ENCODE measurements at regions not wholly inside any gene's neighbourhood (a gene's known extent, or its start where the extent isn't known, plus 50 kb on each side); places are given as distances from the start of the nearest gene placed in this dataset.

DNA sequence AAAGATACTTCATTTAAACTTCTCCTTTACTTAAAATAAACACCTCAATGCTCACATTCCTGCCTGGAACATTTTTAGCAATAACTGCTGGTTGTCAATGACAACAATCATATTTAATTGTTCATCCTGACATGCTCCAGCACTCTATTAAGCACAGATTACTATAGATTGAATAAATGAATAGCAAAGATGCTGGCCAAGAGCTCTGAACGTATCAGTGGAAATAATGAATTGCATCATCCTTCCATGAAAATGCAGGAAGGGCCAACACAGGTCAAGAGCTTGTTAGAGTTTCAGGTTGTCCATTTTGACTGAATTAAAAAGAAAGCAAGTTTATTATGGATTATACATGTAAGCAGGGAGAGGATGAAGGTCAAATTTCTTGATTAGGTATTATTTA is 994.0 kb downstream of the TSN start:
- H3K4me3 Mint-ChIP-seq, result no peak overlapping the region
- H3K9me3 Mint-ChIP-seq, result no peaks in the 10 kb centered on the region
- no peaks in the 10 kb centered on the region for H3K27me3 Mint-ChIP-seq
- CTCF ChIA-PET, result no interaction called here
- DNase-seq, result no peak
- H3K27ac Mint-ChIP-seq, result no peak overlapping the region
- H3K36me3 Mint-ChIP-seq, result no peaks in the 10 kb centered on the region
- no peaks in the 10 kb centered on the region for H3K4me1 Mint-ChIP-seq

DNA sequence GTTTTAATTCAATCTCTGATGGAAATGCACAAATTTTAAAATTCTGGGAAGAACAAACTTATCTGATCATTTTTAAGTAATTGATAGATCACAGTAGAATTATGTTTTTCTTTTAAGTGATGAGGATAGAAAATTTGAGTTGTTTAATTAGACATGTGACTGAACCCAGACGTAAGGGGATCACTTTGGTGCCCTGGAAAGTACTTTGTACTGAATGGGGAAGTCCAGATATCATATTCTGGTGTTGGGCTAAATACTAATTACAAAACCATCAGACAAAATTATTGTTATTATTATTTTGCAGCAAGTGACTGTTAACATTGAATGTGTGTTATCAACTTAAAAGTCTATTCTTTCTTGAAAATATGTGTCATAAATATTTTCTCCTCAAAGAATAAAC is 994.6 kb downstream of the TSN start:
- CTCF ChIA-PET, result no interaction called here
- Mint-ChIP-seq H3K27ac (no peak overlapping the region), H3K27me3 (no peaks in the 10 kb centered on the region), H3K4me1 (no peaks in the 10 kb centered on the region), H3K36me3 (no peaks in the 10 kb centered on the region), H3K9me3 (no peaks in the 10 kb centered on the region), H3K4me3 (no peak overlapping the region)
- DNase-seq, result no peak

DNA sequence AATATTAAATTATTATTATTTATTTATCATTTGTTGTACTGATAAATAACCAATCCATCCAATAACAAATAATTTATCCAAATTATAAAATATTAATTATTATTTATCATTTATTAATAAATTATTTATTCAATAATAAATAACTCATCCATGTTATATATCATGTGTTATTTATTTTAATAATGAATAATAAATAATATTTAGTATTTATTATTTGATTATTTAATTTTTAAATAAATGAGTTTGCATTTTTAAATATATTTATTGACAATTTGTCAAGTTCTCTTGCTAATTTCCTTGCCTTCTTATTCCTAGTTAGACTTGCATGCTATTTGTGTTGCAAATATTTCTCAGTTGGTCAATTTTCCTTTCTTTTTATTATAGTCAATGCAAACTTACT is 995.4 kb downstream of the TSN start:
- Mint-ChIP-seq H3K36me3 (no peaks in the 10 kb centered on the region), H3K27ac (no peak overlapping the region), H3K4me1 (no peaks in the 10 kb centered on the region), H3K4me3 (no peak overlapping the region), H3K9me3 (no peaks in the 10 kb centered on the region), H3K27me3 (no peaks in the 10 kb centered on the region)
- no peak for DNase-seq
- CTCF ChIA-PET, result no interaction called here

DNA sequence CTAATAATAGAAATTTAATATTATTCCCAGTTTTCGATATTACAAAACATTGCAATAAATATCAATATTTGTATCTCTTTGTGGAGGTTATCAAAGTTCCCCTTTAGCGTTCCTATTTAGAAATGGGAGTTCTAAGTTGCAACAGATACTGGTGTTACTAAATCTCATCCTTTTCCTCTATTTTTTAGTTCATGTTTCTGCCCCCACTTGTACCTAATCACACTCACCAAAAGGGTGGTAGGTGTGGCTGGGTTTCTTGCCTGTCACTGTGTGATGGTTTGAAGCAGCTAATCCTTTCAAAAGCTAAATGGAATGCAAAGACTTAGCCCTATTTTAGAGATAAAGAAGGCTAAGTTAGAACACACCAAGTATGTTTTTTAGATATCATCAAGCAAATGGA is 997.9 kb downstream of the TSN start:
- H3K9me3 Mint-ChIP-seq, result no peaks in the 10 kb centered on the region
- no peaks in the 10 kb centered on the region for H3K27me3 Mint-ChIP-seq
- H3K4me1 Mint-ChIP-seq, result no peaks in the 10 kb centered on the region
- no peak overlapping the region for H3K27ac Mint-ChIP-seq
- DNase-seq, result no peak
- H3K36me3 Mint-ChIP-seq, result no peaks in the 10 kb centered on the region
- no peak overlapping the region for H3K4me3 Mint-ChIP-seq
- CTCF ChIA-PET, result no interaction called here

DNA sequence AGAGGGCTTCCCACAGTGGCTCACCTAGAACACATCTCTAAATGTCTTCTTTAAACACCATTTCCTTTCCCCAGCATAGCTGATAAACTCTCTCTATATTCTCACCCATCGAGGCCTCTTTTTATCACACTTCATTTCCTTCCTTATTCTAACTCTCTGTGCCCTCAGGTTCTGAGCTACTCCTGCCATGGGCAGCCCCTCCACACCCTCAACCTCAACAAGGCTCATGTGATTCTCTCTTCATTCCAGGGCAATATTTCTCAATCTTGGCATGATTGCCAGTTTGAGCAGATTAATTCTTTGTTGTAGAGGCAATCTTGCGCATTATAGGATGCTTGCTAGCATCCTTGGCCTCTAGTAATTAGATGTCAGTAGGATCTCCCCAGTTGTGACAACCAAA is 999.1 kb downstream of the TSN start:
- H3K36me3 Mint-ChIP-seq, result no peaks in the 10 kb centered on the region
- no peak for DNase-seq
- H3K4me1 Mint-ChIP-seq, result no peaks in the 10 kb centered on the region
- CTCF ChIA-PET, result no interaction called here
- no peak overlapping the region for H3K27ac Mint-ChIP-seq
- H3K9me3 Mint-ChIP-seq, result no peaks in the 10 kb centered on the region
- no peaks in the 10 kb centered on the region for H3K27me3 Mint-ChIP-seq
- H3K4me3 Mint-ChIP-seq, result no peak overlapping the region

DNA sequence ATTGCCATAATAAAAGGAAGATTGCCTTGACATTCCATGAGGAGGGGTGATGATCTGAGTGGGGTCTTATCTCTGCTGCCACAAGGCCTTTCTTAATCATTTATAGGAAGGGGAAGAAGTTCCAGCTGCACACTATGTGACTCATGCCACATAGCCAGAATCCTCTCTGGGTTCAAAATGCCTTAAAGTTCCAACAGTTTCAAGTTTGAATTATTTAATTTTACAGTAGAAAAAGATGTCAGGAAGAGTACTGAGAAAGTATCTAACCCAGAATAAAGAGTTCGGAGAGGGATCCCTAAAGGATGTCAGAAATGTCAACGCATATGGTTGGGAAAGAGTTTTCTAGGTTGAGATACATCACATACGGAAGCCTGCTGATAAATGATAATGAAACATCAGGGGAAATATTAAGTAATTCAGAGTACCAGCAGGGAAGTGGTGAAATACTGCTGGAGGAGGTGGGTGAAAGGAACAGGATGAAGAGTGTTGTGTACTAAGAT is 999.9 kb downstream of the TSN start:
- DNase-seq, result no peak
- H3K4me3 Mint-ChIP-seq, result no peak overlapping the region

DNA sequence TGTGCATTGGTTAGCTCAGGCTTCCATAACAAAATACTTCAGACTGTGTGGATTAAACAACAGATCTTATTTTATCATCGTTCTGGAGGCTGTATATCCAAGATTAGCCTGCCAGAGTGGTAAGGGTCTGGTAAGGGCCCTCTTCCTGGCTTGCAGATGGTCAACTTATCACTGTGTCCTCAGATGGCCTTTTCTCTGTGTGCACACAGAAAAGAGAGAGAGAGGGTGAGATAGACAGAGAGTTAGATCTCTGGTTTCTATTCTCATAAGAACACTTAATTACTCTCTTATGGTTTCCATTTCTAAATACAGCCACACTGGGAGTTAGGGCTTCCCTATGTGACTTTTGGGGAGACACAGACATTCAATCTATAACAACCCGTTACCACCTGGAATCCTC is 1003.5 kb downstream of the TSN start:
- Mint-ChIP-seq H3K9me3 (peaks cover 11% of the 10 kb centered on the region), H3K36me3 (no peaks in the 10 kb centered on the region), H3K27me3 (no peaks in the 10 kb centered on the region), H3K4me1 (no peaks in the 10 kb centered on the region), H3K4me3 (no peak overlapping the region), H3K27ac (no peak overlapping the region)
- CTCF ChIA-PET, result no interaction called here
- DNase-seq, result no peak

More for the DNA sequence above, 999.9 kb downstream of the TSN start:
- H3K36me3 Mint-ChIP-seq, result no peaks in the 10 kb centered on the region
- no peaks in the 10 kb centered on the region for H3K9me3 Mint-ChIP-seq
- CTCF ChIA-PET, result no interaction called here
- H3K4me1 Mint-ChIP-seq, result no peaks in the 10 kb centered on the region
- no peaks in the 10 kb centered on the region for H3K27me3 Mint-ChIP-seq
- H3K27ac Mint-ChIP-seq, result no peak overlapping the region

DNA sequence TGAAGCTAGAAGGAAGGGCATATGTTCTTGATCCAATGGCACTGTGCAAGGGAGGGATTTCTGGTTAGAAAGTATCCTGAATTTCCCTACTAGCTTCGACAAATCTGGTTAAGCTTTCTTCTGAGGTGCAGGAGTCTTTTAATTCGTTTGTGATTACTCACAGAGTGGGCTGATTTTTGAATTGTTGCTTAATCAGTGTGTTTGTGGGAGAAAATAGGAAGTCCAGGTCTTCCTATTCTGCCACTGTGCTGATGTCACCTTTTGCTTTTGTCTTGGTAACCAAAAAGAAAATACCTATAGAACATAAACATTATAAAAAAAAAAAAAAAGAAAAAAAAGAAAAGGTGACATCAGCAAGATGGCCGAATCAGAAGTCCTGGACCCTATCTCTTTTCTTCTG is 1008.6 kb downstream of the TSN start:
- H3K4me3 Mint-ChIP-seq, result no peak overlapping the region
- no peaks in the 10 kb centered on the region for H3K27me3 Mint-ChIP-seq
- H3K36me3 Mint-ChIP-seq, result no peaks in the 10 kb centered on the region
- no peaks in the 10 kb centered on the region for H3K4me1 Mint-ChIP-seq
- no peak overlapping the region for H3K27ac Mint-ChIP-seq
- H3K9me3 Mint-ChIP-seq, result peaks cover 19% of the 10 kb centered on the region
- CTCF ChIA-PET, result no interaction called here
- DNase-seq, result no peak

DNA sequence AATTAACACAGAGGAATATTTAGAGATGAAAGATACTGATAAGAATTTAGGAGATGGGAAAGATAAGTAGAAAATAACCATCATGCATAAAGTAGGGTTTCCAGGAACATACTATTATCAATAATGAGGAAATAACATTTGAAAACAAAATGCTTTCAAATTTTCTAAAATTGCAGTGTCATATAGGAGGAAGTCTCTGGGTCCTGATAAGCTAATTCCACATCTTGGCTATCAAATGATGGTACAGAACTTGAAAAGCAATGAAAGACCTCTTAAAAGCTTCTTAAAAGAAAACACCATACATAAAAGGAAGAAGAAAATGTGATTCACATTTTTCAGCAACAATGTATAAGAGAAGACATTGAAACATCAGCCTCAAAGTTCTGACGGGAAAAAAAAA is 1024.8 kb downstream of the TSN start:
- Mint-ChIP-seq H3K27me3 (no peaks in the 10 kb centered on the region), H3K4me3 (no peak overlapping the region), H3K9me3 (peaks cover 14% of the 10 kb centered on the region), H3K4me1 (no peaks in the 10 kb centered on the region), H3K27ac (no peak overlapping the region), H3K36me3 (no peaks in the 10 kb centered on the region)
- CTCF ChIA-PET, result no interaction called here
- DNase-seq, result no peak

DNA sequence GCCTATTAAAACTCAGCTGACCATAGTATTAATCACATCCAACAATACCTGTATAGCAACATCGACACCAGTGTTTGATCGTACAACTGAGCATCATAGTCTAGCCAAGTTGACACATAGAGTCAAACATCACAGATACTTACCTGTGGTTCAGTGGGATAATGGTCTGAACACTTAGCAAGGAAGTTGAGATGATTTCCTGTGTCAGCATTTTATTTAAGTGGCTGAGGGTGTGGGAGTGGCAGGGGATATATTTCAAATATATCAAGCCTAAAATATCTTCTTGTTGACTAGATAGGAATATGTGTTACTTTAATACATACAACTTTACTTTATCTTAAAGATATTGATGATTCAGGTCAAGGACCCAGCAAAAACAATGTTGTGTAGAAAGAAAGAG is 1038.6 kb downstream of the TSN start:
- H3K4me1 Mint-ChIP-seq, result no peaks in the 10 kb centered on the region
- H3K27ac Mint-ChIP-seq, result no peak overlapping the region
- CTCF ChIA-PET, result no interaction called here
- H3K9me3 Mint-ChIP-seq, result peaks cover 2% of the 10 kb centered on the region
- H3K36me3 Mint-ChIP-seq, result no peaks in the 10 kb centered on the region
- no peak for DNase-seq
- H3K4me3 Mint-ChIP-seq, result no peak overlapping the region
- no peaks in the 10 kb centered on the region for H3K27me3 Mint-ChIP-seq

DNA sequence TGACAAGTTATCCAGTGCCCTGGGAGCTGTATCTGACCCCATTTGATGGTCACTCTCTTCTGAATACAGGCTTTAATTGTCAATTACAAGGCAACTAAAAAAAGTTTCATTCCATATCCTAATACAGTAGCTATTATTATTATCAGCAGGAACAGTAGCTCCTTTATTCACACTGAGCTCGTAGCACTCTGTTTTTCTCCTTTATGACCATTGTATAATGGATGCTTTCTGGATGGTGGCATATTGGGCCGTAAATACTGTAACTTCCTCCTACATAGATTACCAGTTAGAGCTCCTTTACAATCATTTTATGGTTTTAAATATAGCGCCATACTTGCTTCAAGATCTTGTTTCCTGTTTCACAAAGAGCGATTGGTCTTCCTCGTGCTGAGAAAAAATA is 1040.3 kb downstream of the TSN start:
- no peak overlapping the region for H3K27ac Mint-ChIP-seq
- CTCF ChIA-PET, result no interaction called here
- no peaks in the 10 kb centered on the region for H3K36me3 Mint-ChIP-seq
- DNase-seq, result no peak
- H3K27me3 Mint-ChIP-seq, result no peaks in the 10 kb centered on the region
- H3K4me1 Mint-ChIP-seq, result no peaks in the 10 kb centered on the region
- H3K4me3 Mint-ChIP-seq, result no peak overlapping the region
- H3K9me3 Mint-ChIP-seq, result peaks cover 2% of the 10 kb centered on the region

DNA sequence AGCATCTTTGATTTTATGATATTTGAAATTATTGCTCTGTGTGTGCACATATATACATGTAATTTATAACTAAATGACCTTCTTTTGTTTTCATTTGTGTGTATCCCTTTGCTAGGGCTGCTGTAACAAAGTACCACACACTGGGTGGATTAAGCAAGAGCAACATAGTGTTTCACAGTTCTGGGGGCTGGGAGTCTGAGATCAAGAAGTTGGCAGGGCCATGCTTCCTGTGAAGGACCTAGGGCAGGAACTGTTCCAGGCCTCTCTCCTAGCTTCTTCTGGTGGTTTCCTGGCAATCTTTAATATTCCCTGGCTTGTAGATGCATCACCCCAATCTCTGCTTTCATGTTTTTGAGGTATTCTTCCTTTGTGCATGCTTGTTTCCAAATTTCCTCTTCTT is 1043.9 kb downstream of the TSN start:
- H3K27me3 Mint-ChIP-seq, result no peaks in the 10 kb centered on the region
- no peak overlapping the region for H3K4me3 Mint-ChIP-seq
- H3K4me1 Mint-ChIP-seq, result no peaks in the 10 kb centered on the region

DNA sequence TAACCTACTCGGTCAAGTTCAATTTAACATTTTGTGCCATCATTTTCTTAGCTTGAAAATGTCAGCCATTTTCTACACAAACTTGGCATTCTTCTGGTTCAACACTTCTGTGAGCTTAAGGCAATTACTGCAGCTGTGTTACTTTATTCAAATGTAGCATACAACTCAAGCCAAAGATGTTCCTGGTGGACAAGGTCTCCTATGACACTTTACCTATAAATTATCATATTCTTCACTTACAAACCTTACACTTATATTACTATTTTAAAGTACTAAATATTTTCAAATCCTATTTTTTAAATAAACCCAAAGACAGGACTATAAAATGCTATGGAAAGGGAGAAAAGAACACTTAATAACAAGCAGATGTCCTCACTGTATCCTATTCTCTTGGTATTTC is 1045.3 kb downstream of the TSN start:
- Mint-ChIP-seq H3K27ac (no peak overlapping the region), H3K36me3 (no peaks in the 10 kb centered on the region), H3K4me1 (no peaks in the 10 kb centered on the region), H3K27me3 (no peaks in the 10 kb centered on the region), H3K9me3 (peaks cover 2% of the 10 kb centered on the region), H3K4me3 (no peak overlapping the region)
- DNase-seq, result no peak
- CTCF ChIA-PET, result no interaction called here

More for the DNA sequence above, 1043.9 kb downstream of the TSN start:
- no peak for DNase-seq
- CTCF ChIA-PET, result no interaction called here
- H3K36me3 Mint-ChIP-seq, result no peaks in the 10 kb centered on the region
- H3K27ac Mint-ChIP-seq, result no peak overlapping the region
- H3K9me3 Mint-ChIP-seq, result peaks cover 2% of the 10 kb centered on the region

DNA sequence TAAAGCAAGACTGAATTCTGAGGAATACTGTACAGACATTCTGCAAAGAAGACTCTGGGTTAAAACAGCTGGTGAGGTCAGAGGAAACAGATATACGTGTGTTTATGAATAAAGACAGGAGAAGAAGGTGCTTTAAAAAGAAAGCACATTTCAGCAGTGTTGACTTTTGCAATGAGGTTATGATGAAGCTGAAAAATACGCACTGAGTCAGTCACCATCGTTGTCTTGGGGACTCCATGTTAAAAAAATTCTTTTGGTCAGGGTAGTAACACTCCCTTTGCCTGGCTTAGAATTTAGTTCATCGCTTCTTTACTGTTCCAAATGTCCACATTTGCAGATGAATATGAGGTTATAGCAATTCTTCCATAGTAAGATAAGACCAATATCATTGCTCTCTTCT is 1049.0 kb downstream of the TSN start:
- CTCF ChIA-PET, result no interaction called here
- no peak for DNase-seq
- no peaks in the 10 kb centered on the region for H3K27me3 Mint-ChIP-seq

DNA sequence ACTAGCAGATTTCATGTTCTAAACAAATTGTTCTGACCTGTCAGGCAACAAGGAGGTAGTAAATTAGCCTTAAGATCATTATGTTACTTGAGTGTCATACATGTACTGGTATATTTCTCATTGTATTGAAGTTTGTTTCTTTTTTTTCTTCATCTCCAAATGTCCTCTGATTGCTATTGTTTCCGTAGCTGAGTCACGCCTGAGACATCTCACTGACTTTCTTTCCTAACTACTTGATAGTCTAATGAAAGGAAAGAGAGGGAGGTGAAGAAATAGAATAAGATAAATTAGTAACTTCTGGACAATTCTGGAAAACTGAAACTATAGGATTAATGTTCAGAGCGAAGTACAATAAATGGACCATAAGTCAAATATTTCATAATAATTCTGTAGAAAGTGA is 1049.9 kb downstream of the TSN start:
- Mint-ChIP-seq H3K4me1 (no peaks in the 10 kb centered on the region), H3K4me3 (no peak overlapping the region), H3K27ac (no peak overlapping the region), H3K27me3 (no peaks in the 10 kb centered on the region), H3K36me3 (no peaks in the 10 kb centered on the region), H3K9me3 (peaks cover 13% of the 10 kb centered on the region)
- no peak for DNase-seq
- CTCF ChIA-PET, result no interaction called here

More for the DNA sequence above, 1049.0 kb downstream of the TSN start:
- no peaks in the 10 kb centered on the region for H3K36me3 Mint-ChIP-seq
- no peak overlapping the region for H3K27ac Mint-ChIP-seq
- H3K9me3 Mint-ChIP-seq, result peaks cover 13% of the 10 kb centered on the region
- no peaks in the 10 kb centered on the region for H3K4me1 Mint-ChIP-seq
- H3K4me3 Mint-ChIP-seq, result no peak overlapping the region

DNA sequence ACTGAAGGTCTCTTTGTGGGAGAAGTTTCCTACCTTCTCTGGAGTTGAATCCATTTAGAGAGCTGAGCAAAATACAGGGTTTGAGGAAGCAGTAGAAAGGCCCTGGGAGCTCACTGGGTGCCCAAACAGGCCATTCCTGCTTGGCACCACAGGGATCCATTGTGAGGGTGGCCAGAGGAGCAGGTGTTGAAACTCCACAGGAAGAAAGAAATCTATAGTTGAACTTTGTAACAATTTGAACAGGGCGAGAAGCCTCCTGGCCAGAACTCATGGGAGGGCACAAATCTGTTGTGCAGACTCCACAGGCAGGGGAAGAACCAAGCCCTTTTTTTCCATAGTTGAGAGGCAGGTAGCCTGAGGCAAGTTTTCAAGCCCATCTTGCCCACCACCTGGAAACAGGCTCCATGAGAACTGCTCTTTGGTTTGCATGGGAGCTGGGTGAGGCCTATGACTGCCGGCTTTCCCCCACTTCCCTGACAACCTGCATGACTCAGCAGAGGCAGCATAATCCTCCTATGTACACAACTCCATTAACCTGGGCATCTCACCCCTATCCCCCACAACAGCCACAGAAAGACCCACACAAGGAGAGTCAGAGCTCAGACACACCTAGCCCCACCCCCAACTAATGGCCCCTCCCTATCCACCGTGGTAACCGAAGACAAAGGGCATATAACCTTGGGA is 1053.0 kb downstream of the TSN start:
- H3K36me3 Mint-ChIP-seq, result no peaks in the 10 kb centered on the region
- H3K27me3 Mint-ChIP-seq, result no peaks in the 10 kb centered on the region
- no peak overlapping the region for H3K27ac Mint-ChIP-seq
- CTCF ChIA-PET, result no interaction called here
- H3K9me3 Mint-ChIP-seq, result peaks cover 21% of the 10 kb centered on the region
- H3K4me1 Mint-ChIP-seq, result no peaks in the 10 kb centered on the region
- no peak overlapping the region for H3K4me3 Mint-ChIP-seq
- no peak for DNase-seq

All from activated naive CD4-positive, alpha-beta T cell treated with anti-CD3 and anti-CD28 coated beads, Interleukin-2, amount 10 ng/mL, durations not matched to agents 7 days and 5 days (primary cell).